Neural progenitor cell (in vitro differentiated cells): ENCODE measurements at regions not wholly inside any gene's neighbourhood (a gene's known extent, or its start where the extent isn't known, plus 50 kb on each side); places are given as distances from the start of the nearest gene placed in this dataset.

Experiments
- DNase-seq: peaks from one replicate; pipeline ENCODE4 v3.0.0-alpha.2; 2016; ENCODE audit warnings: low spot score
- H2AFZ ChIP-seq: fragments of 200-600 bp; sonication (generic); replicated peaks from 2 replicates; pipeline ENCODE4 v1.6.1; 2016; ENCODE audit warnings: antibody characterized with exemption
- H3F3A ChIP-seq: fragments of 200-600 bp; sonication (generic); 2 replicates; pipeline ENCODE4 v1.6.1; 2016; ENCODE audit warnings: antibody characterized with exemption, low read depth
- H3K27ac ChIP-seq: fragments of 200-600 bp; sonication (generic); 2 replicates; pipeline ENCODE4 v1.5.1; 2016; ENCODE audit warnings: mild to moderate bottlenecking
- H3K27me3 ChIP-seq: fragments of 200-600 bp; sonication (generic); 2 replicates; pipeline ENCODE4 v1.6.1; 2016; ENCODE audit warnings: mild to moderate bottlenecking, moderate library complexity
- H3K36me3 ChIP-seq: fragments of 200-600 bp; sonication (generic); 2 replicates; pipeline ENCODE4 v1.5.1; 2016
- H3K4me1 ChIP-seq: fragments of 200-600 bp; sonication (generic); 2 replicates; pipeline ENCODE4 v1.6.1; 2016; ENCODE audit warnings: mixed run types
- H3K4me2 ChIP-seq: fragments of 200-600 bp; sonication (generic); 2 replicates; pipeline ENCODE4 v1.6.1; 2016
- H3K4me3 ChIP-seq: fragments of 200-600 bp; sonication (generic); 2 replicates; pipeline ENCODE4 v1.5.1; 2016
- H3K79me2 ChIP-seq: fragments of 200-600 bp; sonication (generic); 2 replicates; pipeline ENCODE4 v1.6.1; 2016; ENCODE audit warnings: low read depth
- H3K9ac ChIP-seq: fragments of 200-600 bp; sonication (generic); 2 replicates; pipeline ENCODE4 v1.6.1; 2016
- H3K9me3 ChIP-seq: fragments of 200-600 bp; sonication (generic); 2 replicates; pipeline ENCODE4 v1.5.1; 2016; ENCODE audit warnings: low read depth
- H4K20me1 ChIP-seq: fragments of 200-600 bp; sonication (generic); 2 replicates; pipeline ENCODE4 v1.6.1; 2016; ENCODE audit warnings: low read depth
- H3K27ac Mint-ChIP-seq: 3 replicates; pipeline ENCODE4 v1.8.0; 2021; ENCODE audit warnings: mixed read lengths
- H3K27me3 Mint-ChIP-seq: 2 replicates; pipeline ENCODE4 v1.8.0; 2022; ENCODE audit warnings: low read depth, mild to moderate bottlenecking, inconsistent platforms, moderate library complexity, mixed read lengths; ENCODE audit not compliant: insufficient read depth
- H3K36me3 Mint-ChIP-seq: 3 replicates; pipeline ENCODE4 v1.8.0; 2021; ENCODE audit warnings: mixed read lengths
- H3K4me1 Mint-ChIP-seq: 3 replicates; pipeline ENCODE4 v1.8.0; 2021; ENCODE audit warnings: mixed read lengths
- H3K4me3 Mint-ChIP-seq: 3 replicates; pipeline ENCODE4 v1.8.0; 2021; ENCODE audit warnings: mild to moderate bottlenecking, moderate library complexity, mixed read lengths
- H3K9me3 Mint-ChIP-seq: 3 replicates; pipeline ENCODE4 v1.8.0; 2020; ENCODE audit warnings: mixed read lengths
- CTCF ChIP-seq: fragments of 200-600 bp; sonication (generic); IDR thresholded peaks from 2 replicates; pipeline ENCODE4 v1.5.1; 2017; ENCODE audit warnings: antibody characterized with exemption, mild to moderate bottlenecking
- EZH2 ChIP-seq: fragments of 200-600 bp; sonication (generic); IDR thresholded peaks from 2 replicates; pipeline ENCODE4 v1.6.1; 2017; ENCODE audit warnings: antibody characterized with exemption, mild to moderate bottlenecking, moderate library complexity
- EZH2phosphoT487 ChIP-seq: fragments of 200-600 bp; sonication (generic); IDR thresholded peaks from 2 replicates; pipeline ENCODE4 v1.6.1; 2017; ENCODE audit warnings: antibody characterized with exemption

- H3K27ac Mint-ChIP-seq: no peak overlapping the region
- Histone ChIP-seq H3K36me3 (no peaks in the 10 kb centered on the region), H3K9ac (no peak overlapping the region), H3K9me3 (no peaks in the 10 kb centered on the region), H2AFZ (no peak overlapping the region), H4K20me1 (no peaks in the 10 kb centered on the region), H3K4me1 (no peaks in the 10 kb centered on the region), H3K4me3 (no peak overlapping the region), H3F3A (no peaks in the 10 kb centered on the region), H3K27me3 (no peaks in the 10 kb centered on the region), H3K27ac (no peak overlapping the region), H3K4me2 (no peak overlapping the region), H3K79me2 (no peaks in the 10 kb centered on the region)
- H3K4me3 Mint-ChIP-seq: no peak overlapping the region
- TF ChIP-seq EZH2: no peak
- no peak for TF ChIP-seq EZH2phosphoT487
- H3K36me3 Mint-ChIP-seq: no peaks in the 10 kb centered on the region
- peaks cover 6% of the 10 kb centered on the region for H3K9me3 Mint-ChIP-seq
- DNase-seq: no peak
- peaks cover 2% of the 10 kb centered on the region for H3K27me3 Mint-ChIP-seq
- H3K4me1 Mint-ChIP-seq: no peaks in the 10 kb centered on the region
Measured at GRCh38 chr5:24388448-24388847, 256.3 kb downstream of the CDH10 start.

- H3K9ac ChIP-seq: no peak overlapping the region
- Mint-ChIP-seq H3K27me3 (peaks cover 2% of the 10 kb centered on the region), H3K4me3 (no peak overlapping the region), H3K36me3 (no peaks in the 10 kb centered on the region), H3K27ac (no peak overlapping the region), H3K9me3 (peaks cover 6% of the 10 kb centered on the region), H3K4me1 (no peaks in the 10 kb centered on the region)
- H3K4me1 ChIP-seq: no peaks in the 10 kb centered on the region
- no peaks in the 10 kb centered on the region for H3K9me3 ChIP-seq
- H3K36me3 ChIP-seq: no peaks in the 10 kb centered on the region
- H3K79me2 ChIP-seq: no peaks in the 10 kb centered on the region
- H4K20me1 ChIP-seq: no peaks in the 10 kb centered on the region
- H3F3A ChIP-seq: no peaks in the 10 kb centered on the region
- no peak for DNase-seq
- no peak overlapping the region for H2AFZ ChIP-seq
- no peak overlapping the region for H3K4me3 ChIP-seq
- H3K27me3 ChIP-seq: no peaks in the 10 kb centered on the region
- no peak overlapping the region for H3K4me2 ChIP-seq
- TF ChIP-seq EZH2phosphoT487 (no peak), CTCF (no peak), EZH2 (no peak)
- no peak overlapping the region for H3K27ac ChIP-seq
Measured at GRCh38 chr5:24389968-24390367, 254.8 kb downstream of the CDH10 start.

- Mint-ChIP-seq H3K27me3 (peaks cover 3% of the 10 kb centered on the region), H3K4me3 (no peak overlapping the region), H3K36me3 (no peaks in the 10 kb centered on the region), H3K9me3 (peaks cover 9% of the 10 kb centered on the region), H3K4me1 (peaks cover under 1% of the 10 kb centered on the region), H3K27ac (no peak overlapping the region)
- peaks cover 8% of the 10 kb centered on the region for H3K9me3 ChIP-seq
- no peak overlapping the region for H3K9ac ChIP-seq
- TF ChIP-seq CTCF (no peak), EZH2 (no peak), EZH2phosphoT487 (no peak)
- no peak overlapping the region for H2AFZ ChIP-seq
- no peak for DNase-seq
- H3K79me2 ChIP-seq: no peaks in the 10 kb centered on the region
- H3K27me3 ChIP-seq: no peaks in the 10 kb centered on the region
- no peaks in the 10 kb centered on the region for H4K20me1 ChIP-seq
- no peak overlapping the region for H3K27ac ChIP-seq
- H3K4me3 ChIP-seq: no peak overlapping the region
- no peak overlapping the region for H3K4me2 ChIP-seq
- no peaks in the 10 kb centered on the region for H3K4me1 ChIP-seq
- no peaks in the 10 kb centered on the region for H3F3A ChIP-seq
- no peaks in the 10 kb centered on the region for H3K36me3 ChIP-seq
Measured at GRCh38 chr5:24391816-24392215, 253.0 kb downstream of the CDH10 start.

- Histone ChIP-seq H3K9me3 (peaks cover 13% of the 10 kb centered on the region), H3K36me3 (no peaks in the 10 kb centered on the region), H2AFZ (no peak overlapping the region), H3K4me3 (no peak overlapping the region), H3K27me3 (no peaks in the 10 kb centered on the region), H4K20me1 (no peaks in the 10 kb centered on the region), H3K4me2 (no peak overlapping the region), H3K27ac (no peak overlapping the region), H3F3A (no peaks in the 10 kb centered on the region), H3K4me1 (no peaks in the 10 kb centered on the region), H3K79me2 (no peaks in the 10 kb centered on the region), H3K9ac (no peak overlapping the region)
- Mint-ChIP-seq H3K4me1 (peaks cover 10% of the 10 kb centered on the region), H3K9me3 (peaks cover 23% of the 10 kb centered on the region), H3K4me3 (no peak overlapping the region), H3K27me3 (peaks cover 8% of the 10 kb centered on the region), H3K36me3 (peaks cover 3% of the 10 kb centered on the region), H3K27ac (no peak overlapping the region)
- TF ChIP-seq EZH2phosphoT487 (no peak), EZH2 (no peak), CTCF (no peak)
- no peak for DNase-seq
Measured at GRCh38 chr5:24397601-24398000, 247.2 kb downstream of the CDH10 start.
